Activated T-cell treated with anti-CD3 and anti-CD28 coated beads for 24 hours (primary cell): ENCODE measurements at regions not wholly inside any gene's neighbourhood (a gene's known extent, or its start where the extent isn't known, plus 50 kb on each side); places are given as distances from the start of the nearest gene placed in this dataset.
A peak's percentile ranks its signal among the peaks of the same experiment; 100 is the strongest.
"Not testable (repeated sequence)": the region's sequence is repeated elsewhere in the genome, so short reads cannot be mapped to it uniquely, and the experiment has no call there.

Experiments
- DNase-seq: peaks from one replicate; pipeline ENCODE4 v3.0.0-alpha.2; 2020; ENCODE audit warnings: low read depth

DNA sequence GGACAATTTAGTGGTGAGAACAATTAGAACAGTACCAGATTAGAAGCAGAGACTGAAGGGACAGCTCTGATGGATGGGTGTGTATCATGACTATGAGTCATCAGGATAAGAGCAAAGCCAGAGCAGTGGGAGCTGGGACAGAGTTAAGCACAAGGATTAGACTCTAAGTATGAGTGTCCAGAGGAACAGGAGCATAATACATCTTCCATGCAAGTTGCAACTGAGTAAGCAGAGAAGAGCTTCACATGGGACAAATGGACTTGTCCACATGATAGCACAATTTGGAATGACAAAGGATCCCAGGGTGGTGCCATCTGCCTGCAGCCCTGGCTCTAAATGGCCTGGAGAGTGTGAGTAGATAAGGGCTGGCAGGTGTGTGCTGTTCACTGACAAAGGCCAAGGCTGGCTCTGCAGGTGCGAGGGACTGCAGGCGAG lies 226.4 kb upstream of the CAND1 start:
- no peak for DNase-seq

DNA sequence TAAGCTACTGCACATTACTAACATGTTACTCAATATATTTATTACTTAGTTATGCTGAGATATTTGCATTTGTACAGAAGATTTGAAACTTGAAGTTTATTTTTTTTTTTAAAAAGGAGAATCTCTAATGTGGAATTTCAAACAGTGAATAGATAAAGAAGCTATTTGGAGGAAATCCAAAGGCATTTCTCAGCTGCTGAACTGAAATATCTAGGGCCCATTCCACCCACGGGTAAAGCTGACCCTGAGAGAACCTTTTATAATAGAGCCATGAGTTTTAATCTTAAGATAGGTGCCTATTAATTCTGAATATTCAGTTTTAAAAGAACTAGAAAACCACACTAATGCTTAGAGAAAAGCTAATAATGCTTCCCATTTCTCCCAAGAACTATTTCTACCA lies 225.4 kb upstream of the CAND1 start:
- DNase-seq = no peak

DNA sequence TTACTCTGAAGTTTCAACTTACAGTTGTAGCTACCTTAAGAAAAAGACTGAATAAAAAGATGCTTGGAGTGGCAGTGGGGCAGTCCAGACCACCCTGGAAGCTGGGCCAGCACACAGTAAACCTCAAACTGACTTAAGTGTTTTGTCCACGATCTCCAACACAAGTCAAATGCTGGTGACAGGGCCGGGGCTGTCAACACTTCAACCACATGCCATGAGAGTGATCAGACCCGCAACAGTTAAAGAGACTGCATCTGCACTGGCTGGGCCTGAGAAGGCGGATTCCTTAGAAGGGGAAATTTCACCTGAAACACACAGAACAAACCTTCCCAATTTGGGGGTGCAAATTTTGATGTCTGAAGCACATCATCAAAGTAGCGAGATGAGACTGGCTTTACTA lies 223.5 kb upstream of the CAND1 start:
- DNase-seq = no peak

DNA sequence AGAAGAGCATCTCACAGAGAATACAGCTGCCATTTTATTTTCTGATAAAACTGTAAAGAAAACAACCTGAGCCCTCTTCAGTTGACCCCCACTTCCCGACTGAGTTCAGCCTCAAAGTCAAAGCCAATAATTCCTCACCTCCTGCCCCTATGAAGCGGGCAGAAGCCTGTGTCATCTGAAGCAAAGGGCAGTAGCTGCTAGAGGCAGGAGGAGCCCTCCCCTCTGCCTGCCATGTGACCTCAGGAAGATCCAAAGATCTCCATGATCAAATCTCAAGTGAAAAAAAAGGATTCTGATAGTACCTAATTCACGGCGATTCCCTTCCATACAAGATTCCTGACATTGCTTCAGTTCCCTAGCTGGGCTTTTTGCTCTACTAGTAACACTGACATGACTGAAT lies 223.1 kb upstream of the CAND1 start:
- DNase-seq = no peak

DNA sequence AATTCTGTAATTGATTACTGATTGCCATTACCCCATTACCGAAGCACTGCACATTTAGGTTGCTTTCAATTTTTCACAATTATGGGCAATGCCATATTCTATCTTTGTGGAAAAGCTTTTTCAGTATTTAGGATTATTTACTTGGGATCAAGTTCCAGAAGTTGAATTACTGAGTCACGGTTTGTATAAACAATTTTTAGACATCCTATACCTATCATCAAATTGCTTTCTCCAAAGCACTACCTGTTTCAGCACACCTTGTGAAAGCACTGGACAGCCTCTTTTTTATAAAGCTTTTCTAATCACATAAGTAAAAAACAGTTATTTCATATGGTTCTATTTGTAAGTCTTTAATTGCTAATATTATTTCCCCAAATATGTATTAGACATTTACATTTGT lies 221.5 kb upstream of the CAND1 start:
- no peak for DNase-seq

DNA sequence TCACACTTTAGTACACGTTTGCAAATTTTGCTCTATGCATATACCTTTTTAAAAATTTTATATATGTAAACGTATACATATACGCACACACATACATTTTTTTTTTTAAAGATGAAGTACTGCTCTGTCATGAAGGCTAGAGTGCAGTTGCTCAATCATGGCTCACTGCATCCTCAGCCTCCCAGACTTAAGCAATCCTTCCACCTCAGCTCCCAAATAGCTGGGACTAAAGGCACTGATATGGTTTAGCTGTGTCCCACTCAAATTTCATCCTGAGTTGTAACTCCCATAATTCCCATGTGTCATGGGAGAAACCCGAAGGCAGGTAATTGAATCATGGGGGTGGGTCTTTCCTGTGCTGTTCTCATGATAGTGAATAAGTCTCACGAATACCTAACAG lies 220.8 kb upstream of the CAND1 start:
- no peak for DNase-seq

DNA sequence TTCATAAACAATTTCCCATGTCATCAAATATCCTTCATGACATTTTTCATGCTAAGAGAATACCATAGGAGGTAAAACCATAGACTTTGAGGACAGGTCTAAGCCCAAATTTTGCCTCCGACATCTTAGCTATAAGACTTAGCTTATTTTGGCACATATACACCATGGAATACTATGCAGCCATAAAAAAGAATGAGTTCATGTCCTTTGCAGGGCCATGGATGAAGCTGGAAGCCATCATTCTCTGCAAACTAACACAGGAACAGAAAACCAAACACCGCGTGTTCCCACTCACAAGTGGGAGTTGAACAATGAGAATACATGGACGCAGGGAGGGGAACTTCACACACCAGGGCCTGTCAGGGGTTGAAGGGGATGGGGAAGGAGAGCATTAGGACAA lies 220.0 kb upstream of the CAND1 start:
- not testable (repeated sequence) for DNase-seq

DNA sequence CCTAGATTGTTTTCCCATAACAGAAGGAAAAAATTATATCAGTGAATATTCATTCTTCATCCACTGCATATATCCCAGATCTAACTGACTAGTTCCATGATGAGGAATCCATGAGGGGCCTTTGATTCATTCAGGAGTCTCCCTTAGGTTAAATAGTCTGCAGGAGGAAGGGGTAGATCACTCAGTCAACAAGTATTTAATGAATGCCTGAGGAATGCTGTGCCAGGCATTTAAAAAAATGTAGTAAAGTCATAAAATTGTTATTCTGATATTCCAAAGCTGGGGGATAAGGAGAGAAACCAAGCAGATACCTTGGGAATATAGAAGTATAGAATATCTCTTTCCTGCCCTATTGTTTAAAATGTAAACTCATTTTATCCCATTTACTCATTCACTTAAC lies 216.2 kb upstream of the CAND1 start:
- DNase-seq = no peak

DNA sequence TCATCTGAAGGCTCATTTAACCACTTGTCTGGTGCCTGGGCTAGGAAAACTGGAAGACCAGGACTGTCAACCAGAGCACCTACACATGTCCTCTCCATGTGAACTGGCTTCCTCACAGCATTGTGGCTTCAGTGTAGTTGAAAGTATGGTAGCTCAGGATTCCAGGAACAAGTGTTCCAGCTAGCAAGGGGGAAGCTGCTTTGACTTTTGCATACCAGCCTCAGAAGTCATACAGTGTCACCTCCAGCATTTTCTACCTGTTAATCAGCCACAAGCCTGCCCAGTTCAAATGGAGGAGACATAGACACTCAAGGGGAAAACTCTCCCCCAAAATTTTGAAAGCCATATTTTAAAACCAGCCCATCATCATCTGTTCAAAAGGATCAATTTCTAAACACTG lies 212.8 kb upstream of the CAND1 start:
- no peak for DNase-seq

DNA sequence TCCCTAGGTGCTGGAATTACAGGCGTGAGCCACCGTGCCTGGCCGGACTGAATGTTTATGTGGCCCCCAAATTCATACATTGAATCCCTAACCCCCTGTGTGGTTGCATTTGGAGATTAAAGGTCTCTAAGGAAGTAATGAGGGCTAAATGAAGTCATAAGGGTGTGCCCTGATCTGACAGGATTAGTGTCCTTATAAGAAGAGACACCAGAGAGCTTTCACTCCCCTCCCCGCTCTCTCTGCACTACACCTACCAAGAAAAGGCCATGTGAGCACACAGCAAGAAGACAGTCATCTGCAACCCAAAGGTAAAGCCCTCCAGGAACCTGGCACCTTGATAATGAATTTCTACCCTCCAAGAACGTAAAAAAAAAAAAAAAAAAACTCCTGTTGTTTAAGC lies 212.1 kb upstream of the CAND1 start:
- no peak for DNase-seq

DNA sequence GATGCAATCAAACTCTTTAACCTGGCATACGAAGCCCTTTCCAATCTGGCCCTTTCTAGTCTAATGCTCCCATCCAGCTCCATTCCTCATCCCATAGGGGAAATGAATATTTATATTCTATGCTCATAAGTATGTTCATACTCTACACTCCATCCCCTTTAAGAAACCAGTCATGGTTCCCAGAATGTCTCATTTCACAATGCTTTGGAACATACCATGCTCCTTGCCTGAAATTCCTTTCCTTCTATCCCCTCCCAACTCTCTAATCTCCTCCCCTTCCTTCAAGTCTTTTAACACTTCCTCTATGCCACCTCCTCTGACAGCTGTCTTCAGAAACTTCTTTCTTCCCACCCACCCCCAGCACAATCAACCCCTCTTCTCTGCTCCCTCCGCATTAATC lies 207.0 kb upstream of the CAND1 start:
- no peak for DNase-seq

DNA sequence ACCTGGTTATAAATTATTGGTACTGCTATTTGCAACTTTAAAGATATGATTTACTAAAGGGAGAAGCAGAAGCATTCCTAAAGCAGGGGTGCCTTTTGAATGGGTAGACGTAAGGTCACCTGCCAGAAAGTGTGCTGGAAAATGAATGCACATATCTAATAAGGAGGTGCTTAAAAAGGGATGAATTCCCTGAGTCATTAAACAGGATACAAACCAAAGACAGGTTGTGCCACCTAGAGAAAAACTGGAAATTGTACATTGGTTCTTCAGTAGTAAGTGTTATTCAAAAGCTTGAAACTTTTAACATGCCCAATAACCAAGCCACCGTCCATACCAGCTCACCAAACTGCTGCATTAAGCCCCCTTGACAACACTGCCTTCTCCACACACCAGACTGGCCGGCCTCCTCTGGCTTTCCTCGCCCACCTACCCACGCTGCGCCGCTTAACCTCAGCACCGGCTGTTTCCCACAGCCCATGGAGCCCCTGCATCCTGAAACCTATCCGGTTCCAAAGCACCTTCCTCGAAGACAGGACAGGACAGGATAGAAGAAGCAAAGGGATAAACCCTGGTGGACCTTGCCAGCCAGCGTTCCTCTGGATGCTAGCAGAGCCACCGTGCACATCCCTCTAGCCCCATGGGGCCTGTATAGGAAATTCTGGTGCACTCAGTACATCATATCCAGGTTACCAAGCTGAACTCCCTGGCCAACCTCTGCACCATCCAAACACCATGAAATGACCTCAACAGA lies 201.5 kb upstream of the CAND1 start:
- DNase-seq = no peak

DNA sequence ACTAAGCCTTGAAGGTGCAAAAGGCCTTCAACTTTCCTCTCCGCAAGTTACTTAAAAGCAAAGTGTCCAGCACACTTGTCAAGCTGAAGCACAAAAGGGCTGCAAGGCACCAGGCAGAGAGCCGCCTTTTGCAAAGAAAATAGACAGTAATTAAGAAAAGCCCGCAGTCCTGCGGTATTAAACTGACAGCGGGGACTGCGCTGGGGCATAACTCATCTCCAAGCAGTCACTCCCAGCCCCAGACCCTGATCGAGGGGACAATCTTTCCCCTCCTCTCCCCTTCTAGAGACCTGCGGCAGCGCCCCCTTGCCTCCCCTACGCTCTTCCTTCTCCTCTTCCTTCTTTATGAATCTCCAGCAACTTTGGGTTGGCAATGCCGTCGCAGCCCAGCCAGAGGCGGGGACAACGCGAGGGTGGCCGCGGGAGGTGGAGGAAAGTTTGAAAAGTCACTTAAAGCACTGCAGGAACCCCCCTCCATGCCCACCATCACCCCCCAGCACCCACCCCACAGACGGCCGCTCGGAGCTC lies 200.9 kb upstream of the CAND1 start:
- peak; percentile 5 for DNase-seq

DNA sequence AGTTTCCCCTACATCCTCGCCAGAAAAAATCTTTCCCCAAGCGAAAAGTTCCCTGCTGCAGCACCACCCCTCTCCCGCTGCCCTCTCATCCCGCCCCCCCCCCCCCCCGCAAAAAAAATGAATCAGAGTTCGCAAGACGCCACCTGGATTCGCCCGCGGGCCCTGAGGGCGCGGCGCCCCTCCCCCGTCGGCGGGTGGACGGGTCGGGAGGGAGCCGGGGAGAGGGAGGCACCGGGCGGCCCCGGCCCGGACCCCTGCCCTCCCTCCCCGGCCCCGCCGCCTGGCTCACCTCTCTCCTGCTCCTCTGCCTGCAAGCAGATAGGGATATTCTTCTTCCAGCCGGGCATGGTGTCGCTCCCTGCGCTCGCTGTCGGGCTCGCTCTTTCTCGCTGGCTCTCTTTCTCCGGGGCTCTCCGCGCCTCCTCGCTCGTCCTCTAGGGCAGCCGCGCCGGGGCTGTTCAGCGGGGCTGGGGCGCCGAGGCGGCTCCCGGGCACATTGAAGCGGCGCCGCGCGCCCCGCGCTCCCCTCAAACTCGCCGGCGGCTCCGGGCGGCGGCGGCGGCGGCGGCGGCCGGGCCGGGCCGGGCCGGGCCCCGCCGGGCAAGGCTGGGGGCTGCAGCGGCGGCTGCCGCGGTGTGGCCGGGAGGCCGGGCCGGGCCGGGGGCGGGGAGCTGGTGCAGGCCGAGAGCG lies 200.3 kb upstream of the CAND1 start:
- DNase-seq = peak; percentile 20

DNA sequence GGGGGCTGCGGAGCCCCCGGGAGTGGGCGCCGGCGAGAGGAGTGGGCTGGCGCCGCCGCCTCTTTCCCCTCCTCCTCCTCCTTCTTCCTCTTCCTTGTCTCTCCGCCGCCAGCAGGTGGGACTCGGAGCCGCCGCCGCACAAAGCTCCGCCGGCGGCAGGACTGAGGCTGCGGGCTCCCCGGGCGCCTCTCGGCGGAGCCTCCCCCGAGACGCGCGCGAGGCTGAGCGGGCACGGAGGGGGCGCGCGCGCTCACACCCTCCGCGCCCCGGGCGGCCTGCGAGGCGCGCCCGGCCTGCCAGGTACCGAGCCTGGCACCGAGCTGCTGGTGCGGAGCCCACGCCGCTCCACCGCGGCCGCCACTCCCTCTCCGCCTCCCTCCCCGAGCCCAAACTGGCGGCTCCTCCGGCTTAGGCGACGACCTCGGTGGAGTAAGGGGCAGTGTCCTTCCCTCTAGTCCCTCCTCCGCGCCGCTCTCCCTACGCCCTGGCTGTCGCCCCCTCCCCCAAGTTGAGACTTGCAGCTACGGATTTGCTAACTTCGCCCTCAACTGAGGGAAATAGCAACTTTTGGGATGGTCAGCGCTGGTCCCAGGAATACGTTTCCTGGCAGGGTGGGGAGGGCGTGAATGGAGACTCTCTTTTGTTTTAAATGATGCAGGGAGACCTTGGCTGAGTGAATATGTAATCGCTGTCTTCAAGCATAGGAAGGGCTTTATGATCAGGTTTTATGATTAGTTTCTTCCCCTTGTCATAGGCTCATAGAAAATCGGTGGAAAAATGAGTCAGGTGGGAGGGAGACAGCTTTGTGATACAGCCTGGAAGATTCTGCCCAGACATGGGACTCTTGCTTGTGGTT lies 199.5 kb upstream of the CAND1 start:
- DNase-seq = peak; percentile 25

DNA sequence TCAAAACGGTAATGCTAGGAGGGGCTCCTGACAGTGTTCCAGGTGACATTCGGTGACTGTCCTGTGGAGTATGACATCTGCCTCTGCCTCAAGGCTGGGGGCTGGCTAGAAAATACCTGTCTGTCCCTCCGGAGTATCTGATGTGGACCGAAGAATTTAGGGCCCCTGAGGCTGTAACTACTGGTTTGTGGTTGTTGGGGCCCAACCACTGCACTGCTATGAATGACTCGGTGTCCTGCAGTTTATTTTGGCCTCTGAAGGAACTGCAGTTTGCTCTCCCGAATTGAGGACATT lies 198.9 kb upstream of the CAND1 start:
- DNase-seq = peak; percentile 3

DNA sequence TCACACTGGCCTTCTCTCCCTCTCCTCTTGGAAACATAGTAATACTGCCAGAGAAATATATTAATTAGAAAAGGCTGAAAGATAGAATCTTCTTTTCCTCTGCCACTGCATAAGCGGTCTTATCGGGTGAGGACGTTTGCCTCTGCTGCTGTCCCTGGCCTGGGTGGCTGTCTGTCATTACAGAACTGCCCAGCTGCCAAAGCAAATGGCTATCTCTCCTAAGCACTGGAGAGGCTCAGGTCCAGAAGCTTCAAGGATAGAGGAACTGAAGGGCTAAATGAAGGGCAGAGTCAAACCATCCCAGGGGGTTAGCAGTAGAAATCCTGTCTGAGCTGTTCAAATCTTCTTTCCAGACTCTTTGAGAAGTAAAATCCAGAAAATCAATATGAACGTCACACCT lies 198.6 kb upstream of the CAND1 start:
- no peak for DNase-seq

DNA sequence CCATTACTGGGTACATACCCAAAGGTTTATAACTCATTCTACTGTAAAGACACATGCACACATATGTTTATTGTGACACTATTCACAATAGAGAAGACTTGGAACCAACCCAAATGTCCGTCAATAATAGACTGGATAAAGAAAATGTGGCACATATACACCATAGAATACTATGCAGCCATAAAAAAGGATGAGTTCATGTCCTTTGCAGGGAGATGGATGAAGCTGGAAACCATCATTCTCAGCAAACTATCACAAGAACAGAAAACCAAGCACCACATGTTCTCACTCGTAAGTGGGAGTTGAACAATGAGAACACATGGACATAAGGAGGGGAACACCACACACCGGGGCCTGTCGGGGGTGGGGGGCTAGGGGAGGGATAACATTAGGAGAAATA lies 196.9 kb upstream of the CAND1 start:
- not testable (repeated sequence) for DNase-seq

DNA sequence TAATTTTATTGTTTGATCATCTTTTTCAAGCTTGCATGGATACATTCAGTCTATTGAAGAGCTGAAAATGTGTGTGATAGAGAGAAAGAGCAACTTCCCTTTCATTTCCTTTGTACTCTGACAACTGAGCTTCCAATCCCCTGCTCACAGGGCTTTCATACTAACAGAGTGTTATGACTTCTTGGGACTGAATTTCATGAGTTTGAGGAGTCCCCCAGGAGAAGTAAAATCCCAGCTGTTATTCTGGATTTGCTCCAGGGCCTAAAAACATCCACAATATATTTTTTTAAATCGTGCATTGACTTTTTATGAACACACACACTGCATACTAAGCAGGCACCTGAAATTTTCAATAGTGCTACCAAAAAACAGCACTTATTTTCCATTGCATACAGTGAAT lies 195.8 kb upstream of the CAND1 start:
- DNase-seq = no peak

DNA sequence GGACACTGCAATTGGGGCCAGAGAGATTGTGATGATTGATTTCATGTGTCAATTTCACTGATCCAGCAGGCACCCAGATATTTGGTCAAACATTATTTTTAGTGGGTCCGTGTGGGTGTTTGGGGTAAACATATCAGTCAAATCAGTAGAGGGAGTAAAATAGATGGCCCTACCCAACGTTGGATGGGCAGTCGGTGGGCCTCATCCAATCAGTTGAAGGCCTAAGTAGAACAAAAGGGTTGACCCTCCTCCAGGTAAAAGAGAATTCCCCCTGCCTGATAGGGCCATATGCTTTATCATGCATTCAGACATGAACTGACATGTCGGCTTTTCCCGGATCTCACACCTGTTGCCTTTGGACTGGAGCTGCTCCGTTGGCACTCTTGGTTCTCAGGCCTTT lies 195.1 kb upstream of the CAND1 start:
- no peak for DNase-seq

DNA sequence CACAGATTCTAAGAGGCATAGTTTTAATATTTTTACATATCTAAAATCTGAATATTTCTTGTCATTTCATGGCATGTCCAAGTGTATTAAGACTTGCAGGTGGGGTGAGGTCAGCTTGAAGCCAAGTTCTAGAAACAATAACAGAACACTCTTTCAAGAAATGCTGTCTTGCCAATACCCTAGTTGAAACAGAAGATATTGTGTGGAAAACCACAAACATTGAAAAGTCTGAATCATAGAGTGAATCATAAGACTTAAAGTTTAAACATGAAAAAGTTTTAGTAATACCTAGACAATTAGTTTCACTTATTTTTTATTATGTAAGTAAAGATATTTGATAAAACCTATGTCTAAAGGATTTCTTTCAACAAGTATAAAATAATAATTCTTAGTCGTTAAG lies 191.5 kb upstream of the CAND1 start:
- DNase-seq = no peak

DNA sequence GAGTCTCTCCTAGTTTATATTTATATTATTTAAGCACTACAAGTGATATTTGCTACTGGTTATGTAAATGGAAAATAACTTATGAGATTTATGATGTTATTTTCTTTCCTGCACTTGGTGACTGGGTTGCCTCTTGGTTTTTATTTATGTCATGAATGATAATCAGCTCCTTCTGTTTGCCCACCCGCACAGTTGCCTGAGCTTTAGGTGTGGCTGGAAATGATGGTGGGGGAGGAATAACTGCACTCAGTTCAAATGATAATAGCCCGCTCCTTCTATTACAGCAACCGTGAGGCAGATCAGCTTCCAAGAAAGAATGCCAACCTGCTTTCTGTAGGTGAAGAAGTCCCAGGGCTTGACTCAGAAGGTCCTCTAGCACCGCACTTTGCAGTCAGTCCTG lies 190.2 kb upstream of the CAND1 start:
- no peak for DNase-seq

DNA sequence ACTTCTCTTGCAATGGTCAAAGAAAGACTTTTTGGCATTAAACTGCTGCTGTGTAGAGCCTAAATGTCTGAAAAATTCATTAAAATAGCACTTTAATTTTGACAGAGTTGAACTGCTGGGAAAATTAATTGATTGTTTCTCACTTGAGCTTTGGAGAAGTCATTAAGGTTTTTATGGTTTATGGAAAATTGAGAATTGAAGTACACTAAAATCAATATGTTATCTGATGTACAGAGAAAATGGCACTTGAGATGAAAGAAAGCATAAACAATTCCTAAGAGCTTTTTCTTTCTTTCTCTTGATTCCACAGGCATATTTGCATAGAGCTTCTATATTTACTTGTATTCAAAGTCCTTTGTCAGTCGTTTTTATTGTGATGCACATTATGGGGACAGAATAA lies 188.5 kb upstream of the CAND1 start:
- no peak for DNase-seq
